Naive B cell (primary cell): ENCODE measurements at regions not wholly inside any gene's neighbourhood (a gene's known extent, or its start where the extent isn't known, plus 50 kb on each side); places are given as distances from the start of the nearest gene placed in this dataset.

ENCODE experiments used
- ATAC-seq, 2 donors: fragments of 150-1000 bp; cut with Tn5 transposase; 2 replicates each; pipeline ENCODE4 v1.10.0; 2021; ENCODE audit warnings: low read depth in 2 of 2, mild to moderate bottlenecking in 2 of 2, moderate library complexity in 2 of 2
- DNase-seq: peaks from one replicate; pipeline ENCODE4 v3.0.0; 2022
- H3K27ac Mint-ChIP-seq, 6 donors: one replicate each; pipeline ENCODE4 v1.8.0; 2020 to 2022; ENCODE audit warnings: mild to moderate bottlenecking in 6 of 6, mixed read lengths in 6 of 6, moderate library complexity in 5 of 6, inconsistent platforms in 2 of 6
- H3K27me3 Mint-ChIP-seq, 3 donors: one replicate each; pipeline ENCODE4 v1.8.0; 2021 to 2022; ENCODE audit warnings: mixed read lengths in 3 of 3, mild to moderate bottlenecking in 1 of 3
- H3K36me3 Mint-ChIP-seq, 2 donors: one replicate each; pipeline ENCODE4 v1.8.0; 2020 to 2022; ENCODE audit warnings: mixed read lengths in 2 of 2, inconsistent platforms in 1 of 2, mild to moderate bottlenecking in 1 of 2
- H3K4me1 Mint-ChIP-seq, 3 donors: one replicate each; pipeline ENCODE4 v1.8.0; 2020 to 2022; ENCODE audit warnings: mixed read lengths in 3 of 3, inconsistent platforms in 1 of 3, mild to moderate bottlenecking in 1 of 3, moderate library complexity in 1 of 3
- H3K4me3 Mint-ChIP-seq, 8 donors: one replicate each; pipeline ENCODE4 v1.8.0; 2020 to 2022; ENCODE audit warnings: mild to moderate bottlenecking in 8 of 8, mixed read lengths in 8 of 8, moderate library complexity in 8 of 8, inconsistent platforms in 2 of 8
- H3K9me3 Mint-ChIP-seq, 7 donors: one replicate each; pipeline ENCODE4 v1.8.0; 2020 to 2022; ENCODE audit warnings: mixed read lengths in 7 of 7, mild to moderate bottlenecking in 5 of 7, inconsistent platforms in 2 of 7, moderate library complexity in 1 of 7

- DNase-seq (no peak), ATAC-seq (no peak)
- Mint-ChIP-seq H3K27me3 (peaks cover 0 to 4% (median 0%) of the 10 kb centered on the region in 3 donors), H3K4me1 (peaks cover 0 to 3% (median 0%) of the 10 kb centered on the region in 3 donors), H3K36me3 (no peaks in the 10 kb centered on the region), H3K4me3 (no peak overlapping the region), H3K27ac (no peak overlapping the region), H3K9me3 (peaks cover 0 to 5% (median 5%) of the 10 kb centered on the region in 7 donors)
Observed at GRCh38 chrX:6293716-6294115, 65.0 kb upstream of the NLGN4X start.

GRCh38 chrX:6292599-6292998 is 63.9 kb upstream of the NLGN4X start:
- ATAC-seq, result no peak
- H3K4me1 Mint-ChIP-seq, result peaks cover 0 to 2% (median 0%) of the 10 kb centered on the region in 3 donors
- H3K27ac Mint-ChIP-seq, result no peak overlapping the region
- no peak for DNase-seq
- H3K4me3 Mint-ChIP-seq, result no peak overlapping the region
- H3K27me3 Mint-ChIP-seq, result peaks cover 0 to 1% (median 0%) of the 10 kb centered on the region in 3 donors
- H3K9me3 Mint-ChIP-seq, result peaks cover 0 to 5% (median 3%) of the 10 kb centered on the region in 7 donors
- no peaks in the 10 kb centered on the region for H3K36me3 Mint-ChIP-seq

- H3K27me3 Mint-ChIP-seq, result no peaks in the 10 kb centered on the region
- H3K4me1 Mint-ChIP-seq, result no peaks in the 10 kb centered on the region
- no peak overlapping the region for H3K4me3 Mint-ChIP-seq
- peaks cover 0 to 5% (median 0%) of the 10 kb centered on the region in 7 donors for H3K9me3 Mint-ChIP-seq
- ATAC-seq (no peak), DNase-seq (no peak)
- H3K36me3 Mint-ChIP-seq, result no peaks in the 10 kb centered on the region
- H3K27ac Mint-ChIP-seq, result no peak overlapping the region
Observed at GRCh38 chrX:6291444-6291843, 62.8 kb upstream of the NLGN4X start.

- no peak overlapping the region for H3K27ac Mint-ChIP-seq
- no peak overlapping the region for H3K4me3 Mint-ChIP-seq
- peaks cover 0 to 8% (median 0%) of the 10 kb centered on the region in 3 donors for H3K27me3 Mint-ChIP-seq
- no peak for ATAC-seq
- H3K9me3 Mint-ChIP-seq, result peaks cover 0 to 15% (median 4%) of the 10 kb centered on the region in 7 donors
- no peaks in the 10 kb centered on the region for H3K36me3 Mint-ChIP-seq
- no peak for DNase-seq
- no peaks in the 10 kb centered on the region for H3K4me1 Mint-ChIP-seq
Observed at GRCh38 chrX:6283826-6284225, 55.2 kb upstream of the NLGN4X start.

GRCh38 chrX:6279277-6279909 is 50.7 kb upstream of the NLGN4X start:
- Mint-ChIP-seq H3K27ac (no peak overlapping the region), H3K4me3 (no peak overlapping the region), H3K36me3 (no peaks in the 10 kb centered on the region), H3K9me3 (peaks cover 0 to 15% (median 4%) of the 10 kb centered on the region in 7 donors), H3K4me1 (no peaks in the 10 kb centered on the region), H3K27me3 (peaks cover 0 to 8% (median 2%) of the 10 kb centered on the region in 3 donors)
- ATAC-seq, result no peak
- no peak for DNase-seq
